ENCODE measurements at regions not wholly inside any gene's neighbourhood (a gene's known extent, or its start where the extent isn't known, plus 50 kb on each side); places are given as distances from the start of the nearest gene placed in this dataset.

DNA sequence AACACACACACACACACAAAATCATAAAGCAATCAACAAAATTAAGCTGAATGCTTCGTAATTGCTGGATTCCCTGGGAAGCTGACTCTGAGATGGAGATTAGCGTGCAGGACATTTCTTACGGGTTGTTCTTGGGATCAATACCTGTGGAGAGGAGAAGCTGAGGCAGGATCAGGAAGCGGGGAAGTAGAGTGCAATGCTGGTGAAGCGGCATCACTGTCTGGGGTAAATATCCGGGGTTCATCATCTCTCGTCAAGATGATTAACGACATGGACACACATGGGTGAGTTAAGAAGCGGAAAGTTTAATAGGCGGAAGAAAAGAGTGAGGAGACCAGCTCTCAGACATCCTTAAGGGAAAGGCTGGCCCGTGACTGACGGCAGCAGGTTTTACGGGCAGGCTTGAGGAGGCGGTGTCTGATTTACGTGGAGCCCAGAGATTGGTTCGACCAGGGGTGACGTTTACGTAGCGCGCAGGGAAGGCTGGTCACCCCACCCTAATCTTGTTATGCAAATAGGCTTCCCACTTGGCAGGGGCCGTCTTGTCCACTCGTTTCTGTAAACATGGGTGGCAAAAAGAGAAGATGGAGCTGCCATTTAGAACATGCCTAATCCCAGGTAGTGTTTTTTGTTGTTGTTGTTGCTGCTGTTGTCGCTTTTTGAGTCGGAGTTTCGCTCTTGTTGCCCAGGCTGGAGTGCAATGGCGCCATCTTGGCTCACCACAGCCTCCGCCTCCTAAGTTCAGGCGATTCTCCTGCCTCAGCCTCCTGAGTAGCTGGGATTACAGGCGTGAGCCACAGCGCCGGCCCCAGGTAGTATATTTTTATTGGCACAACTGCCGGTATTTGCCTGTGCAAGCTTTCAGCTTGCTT is 135.6 kb upstream of the KCNJ15 start:
- DNase-seq = no peak
- WGBS, 2 donors = 94 to 97% methylated on average over 32 of the region's 32 CpGs
- no peak for TF ChIP-seq CTCF (IDR thresholded peaks at IDR 0.05; ENCODE audit: control extremely low read depth, extremely low read depth)

DNA sequence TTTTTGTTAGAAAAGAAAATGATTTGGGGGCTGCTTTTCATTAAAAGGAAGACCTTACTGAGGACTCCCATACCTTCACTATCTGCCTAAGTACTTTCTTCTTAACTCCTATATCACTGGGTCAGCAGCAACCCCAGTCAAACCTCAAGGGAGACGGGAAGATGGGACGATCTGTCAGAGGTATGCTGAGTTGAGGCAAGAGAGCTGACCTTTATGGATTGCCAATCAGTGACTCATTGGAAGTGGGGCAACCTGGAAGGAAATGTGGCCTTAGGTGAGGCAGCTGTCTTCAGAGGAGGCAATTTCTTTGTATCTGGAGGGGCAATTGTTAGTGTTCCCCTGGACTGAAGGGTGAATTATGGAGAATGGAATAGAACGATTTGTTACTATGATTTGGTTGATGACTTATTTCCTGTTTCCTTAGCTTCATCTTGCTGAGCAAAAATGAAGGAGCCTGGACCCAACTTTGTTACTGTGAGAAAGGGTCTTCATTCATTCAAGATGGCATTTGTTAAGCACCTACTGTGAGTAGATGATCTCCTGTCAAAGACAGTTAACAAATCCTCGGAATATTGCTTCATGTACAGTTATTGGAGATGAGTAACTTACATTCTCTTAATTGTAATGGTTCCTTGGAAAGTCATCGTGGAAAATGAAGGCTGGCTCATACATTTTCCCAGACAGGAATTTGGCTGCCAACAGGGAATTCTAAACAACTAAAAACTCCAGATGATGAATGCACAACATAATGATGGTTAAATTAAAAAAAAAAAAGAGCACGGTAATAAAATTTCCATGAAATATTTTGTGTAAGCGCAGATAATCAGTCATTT is 134.7 kb upstream of the KCNJ15 start:
- no peak overlapping the region for H3K9ac ChIP-seq (ENCODE audit: insufficient read depth in 1 of 2, low read length in 2 of 2)
- H3K27me3 ChIP-seq (ENCODE audit: control insufficient read depth in 3 of 3, insufficient read depth in 3 of 3, low read length in 2 of 3) = peaks cover 0 to 4% (median 0%) of the 10 kb centered on the region in 3 donors
- H3K27ac ChIP-seq (ENCODE audit: low read depth in 1 of 2, low read length in 1 of 2) = no peak overlapping the region
- H3K9me3 ChIP-seq (ENCODE audit: control insufficient read depth in 4 of 4, insufficient read depth in 3 of 4, low read length in 3 of 4) = peaks cover 0 to 2% (median 0%) of the 10 kb centered on the region in 4 donors
- H3K36me3 ChIP-seq (ENCODE audit: control insufficient read depth in 4 of 4, insufficient read depth in 4 of 4, low read length in 4 of 4) = no peaks in the 10 kb centered on the region
- H3K4me3 ChIP-seq = no peak overlapping the region
- ATAC-seq (ENCODE audit: insufficient read depth, low FRiP score) (no peak), DNase-seq (no peak)
- no peak for TF ChIP-seq CTCF (IDR thresholded peaks at IDR 0.05; ENCODE audit: control extremely low read depth, extremely low read depth)
- no peaks in the 10 kb centered on the region for H3K4me1 ChIP-seq (ENCODE audit: control insufficient read depth in 5 of 5, insufficient read depth in 5 of 5, low read length in 5 of 5)
- 75 to 84% methylated on average over 7 of the region's 7 CpGs for WGBS, 2 donors

More for the DNA sequence above, 135.6 kb upstream of the KCNJ15 start:
- H3K27ac ChIP-seq (ENCODE audit: low read depth in 1 of 2, low read length in 1 of 2) = no peak overlapping the region
- H3K27me3 ChIP-seq (ENCODE audit: control insufficient read depth in 3 of 3, insufficient read depth in 3 of 3, low read length in 2 of 3) = peaks cover 0 to 4% (median 0%) of the 10 kb centered on the region in 3 donors
- H3K9me3 ChIP-seq (ENCODE audit: control insufficient read depth in 4 of 4, insufficient read depth in 3 of 4, low read length in 3 of 4) = peaks cover 0 to 2% (median 0%) of the 10 kb centered on the region in 4 donors
- H3K9ac ChIP-seq (ENCODE audit: insufficient read depth in 1 of 2, low read length in 2 of 2) = no peak overlapping the region
- no peaks in the 10 kb centered on the region for H3K36me3 ChIP-seq (ENCODE audit: control insufficient read depth in 4 of 4, insufficient read depth in 4 of 4, low read length in 4 of 4)
- ATAC-seq (ENCODE audit: insufficient read depth, low FRiP score) = no peak
- no peak overlapping the region for H3K4me3 ChIP-seq
- no peaks in the 10 kb centered on the region for H3K4me1 ChIP-seq (ENCODE audit: control insufficient read depth in 5 of 5, insufficient read depth in 5 of 5, low read length in 5 of 5)

DNA sequence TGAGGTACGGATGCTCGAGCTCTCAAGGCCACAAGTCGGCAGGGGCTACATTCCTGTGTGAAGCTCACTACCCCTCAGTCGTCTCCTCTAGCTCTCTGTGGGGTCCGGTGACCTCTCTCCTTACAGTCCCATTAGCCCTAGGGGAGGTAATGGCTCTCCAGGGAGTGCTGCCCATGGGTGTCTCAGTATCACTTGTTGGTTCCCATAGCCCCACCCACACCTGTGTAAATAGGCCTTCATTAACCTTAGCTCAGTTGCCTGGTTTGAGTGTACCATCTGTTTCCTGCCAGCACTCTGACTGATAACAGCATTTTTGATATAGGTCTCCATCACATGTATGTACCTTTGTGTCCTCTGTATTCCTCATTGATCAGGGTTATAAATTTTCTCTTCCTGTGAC is 133.2 kb upstream of the KCNJ15 start:
- 86 to 94% methylated on average over 5 of the region's 5 CpGs for WGBS, 2 donors
- TF ChIP-seq CTCF (IDR thresholded peaks at IDR 0.05; ENCODE audit: control extremely low read depth, extremely low read depth) = no peak
- no peak for ATAC-seq (ENCODE audit: insufficient read depth, low FRiP score)
- Histone ChIP-seq H3K9ac (ENCODE audit: insufficient read depth in 1 of 2, low read length in 2 of 2) (no peak overlapping the region), H3K4me3 (no peak overlapping the region), H3K9me3 (ENCODE audit: control insufficient read depth in 4 of 4, insufficient read depth in 3 of 4, low read length in 3 of 4) (peaks cover 0 to 1% (median 0%) of the 10 kb centered on the region in 4 donors), H3K27ac (ENCODE audit: low read depth in 1 of 2, low read length in 1 of 2) (no peak overlapping the region), H3K4me1 (ENCODE audit: control insufficient read depth in 5 of 5, insufficient read depth in 5 of 5, low read length in 5 of 5) (no peaks in the 10 kb centered on the region), H3K27me3 (ENCODE audit: control insufficient read depth in 3 of 3, insufficient read depth in 3 of 3, low read length in 2 of 3) (no peaks in the 10 kb centered on the region), H3K36me3 (ENCODE audit: control insufficient read depth in 4 of 4, insufficient read depth in 4 of 4, low read length in 4 of 4) (no peaks in the 10 kb centered on the region)
- DNase-seq = no peak

Measured in lung (tissue), 11 donors.